ENCODE measurements at regions not wholly inside any gene's neighbourhood (a gene's known extent, or its start where the extent isn't known, plus 50 kb on each side); places are given as distances from the start of the nearest gene placed in this dataset.

- Histone ChIP-seq H2AFZ (ENCODE audit: low read length) (no peak overlapping the region), H3K36me3 (ENCODE audit: control insufficient read depth, insufficient read depth, low read length) (no peaks in the 10 kb centered on the region), H3K9me3 (ENCODE audit: control insufficient read depth, insufficient read depth, low read depth, low read length) (no peaks in the 10 kb centered on the region), H3K4me1 (ENCODE audit: control insufficient read depth, extremely low read depth, insufficient read depth, low read length) (no peaks in the 10 kb centered on the region), H4K20me1 (ENCODE audit: control insufficient read depth, extremely low read depth, insufficient read depth, low read length) (no peaks in the 10 kb centered on the region), H3K9ac (ENCODE audit: insufficient read depth, low read length) (no peak overlapping the region), H3K79me2 (ENCODE audit: control insufficient read depth, insufficient read depth, low read length) (no peaks in the 10 kb centered on the region), H3K27ac (ENCODE audit: insufficient read depth, low read length) (no peak overlapping the region), H3K4me3 (replicated peaks in 1 of 4; ENCODE audit: control extremely low read depth in 1 of 4, insufficient read depth in 1 of 4, low read depth in 3 of 4, low read length in 4 of 4) (no peak overlapping the region), H3K27me3 (ENCODE audit: control insufficient read depth, insufficient read depth, low read length) (no peaks in the 10 kb centered on the region), H3K4me2 (ENCODE audit: extremely low read depth, insufficient read depth, low read length) (no peak overlapping the region)
- peak; percentile 64 to 86 for DNase-seq (ENCODE audit: low read depth in 2 of 2)
- TF ChIP-seq, protein P1, sequence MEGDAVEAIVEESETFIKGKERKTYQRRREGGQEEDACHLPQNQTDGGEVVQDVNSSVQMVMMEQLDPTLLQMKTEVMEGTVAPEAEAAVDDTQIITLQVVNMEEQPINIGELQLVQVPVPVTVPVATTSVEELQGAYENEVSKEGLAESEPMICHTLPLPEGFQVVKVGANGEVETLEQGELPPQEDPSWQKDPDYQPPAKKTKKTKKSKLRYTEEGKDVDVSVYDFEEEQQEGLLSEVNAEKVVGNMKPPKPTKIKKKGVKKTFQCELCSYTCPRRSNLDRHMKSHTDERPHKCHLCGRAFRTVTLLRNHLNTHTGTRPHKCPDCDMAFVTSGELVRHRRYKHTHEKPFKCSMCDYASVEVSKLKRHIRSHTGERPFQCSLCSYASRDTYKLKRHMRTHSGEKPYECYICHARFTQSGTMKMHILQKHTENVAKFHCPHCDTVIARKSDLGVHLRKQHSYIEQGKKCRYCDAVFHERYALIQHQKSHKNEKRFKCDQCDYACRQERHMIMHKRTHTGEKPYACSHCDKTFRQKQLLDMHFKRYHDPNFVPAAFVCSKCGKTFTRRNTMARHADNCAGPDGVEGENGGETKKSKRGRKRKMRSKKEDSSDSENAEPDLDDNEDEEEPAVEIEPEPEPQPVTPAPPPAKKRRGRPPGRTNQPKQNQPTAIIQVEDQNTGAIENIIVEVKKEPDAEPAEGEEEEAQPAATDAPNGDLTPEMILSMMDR (conservative IDR thresholded peaks at IDR 0.05 in 1 of 2, IDR thresholded peaks at IDR 0.05 in 1 of 2; ENCODE audit: low read depth in 1 of 2, low read length in 2 of 2), result no peak
- TF ChIP-seq EZH2 (IDR thresholded peaks at IDR 0.05; ENCODE audit: low read length, missing control alignments), result no peak
These were observed 126.2 kb upstream of the NRP1 start for GRCh38 chr10:33460505-33461294.

GRCh38 chr10:33459602-33460001 is 125.1 kb upstream of the NRP1 start:
- Histone ChIP-seq H3K79me2 (ENCODE audit: control insufficient read depth, insufficient read depth, low read length) (no peaks in the 10 kb centered on the region), H3K36me3 (ENCODE audit: control insufficient read depth, insufficient read depth, low read length) (no peaks in the 10 kb centered on the region), H2AFZ (ENCODE audit: low read length) (no peak overlapping the region), H3K27ac (ENCODE audit: insufficient read depth, low read length) (no peak overlapping the region), H3K4me1 (ENCODE audit: control insufficient read depth, extremely low read depth, insufficient read depth, low read length) (no peaks in the 10 kb centered on the region), H4K20me1 (ENCODE audit: control insufficient read depth, extremely low read depth, insufficient read depth, low read length) (no peaks in the 10 kb centered on the region), H3K27me3 (ENCODE audit: control insufficient read depth, insufficient read depth, low read length) (no peaks in the 10 kb centered on the region), H3K4me2 (ENCODE audit: extremely low read depth, insufficient read depth, low read length) (no peak overlapping the region), H3K4me3 (replicated peaks in 1 of 4; ENCODE audit: control extremely low read depth in 1 of 4, insufficient read depth in 1 of 4, low read depth in 3 of 4, low read length in 4 of 4) (no peak overlapping the region), H3K9ac (ENCODE audit: insufficient read depth, low read length) (no peak overlapping the region), H3K9me3 (ENCODE audit: control insufficient read depth, insufficient read depth, low read depth, low read length) (no peaks in the 10 kb centered on the region)
- peak in 1 of 2 donors; percentile 84 for DNase-seq (ENCODE audit: low read depth in 2 of 2)
- TF ChIP-seq, protein P1 (conservative IDR thresholded peaks at IDR 0.05 in 1 of 2, IDR thresholded peaks at IDR 0.05 in 1 of 2; ENCODE audit: low read depth in 1 of 2, low read length in 2 of 2), result no peak
- TF ChIP-seq EZH2 (IDR thresholded peaks at IDR 0.05; ENCODE audit: low read length, missing control alignments), result no peak

- Histone ChIP-seq H3K4me1 (ENCODE audit: control insufficient read depth, extremely low read depth, insufficient read depth, low read length) (no peaks in the 10 kb centered on the region), H2AFZ (ENCODE audit: low read length) (no peak overlapping the region), H3K9ac (ENCODE audit: insufficient read depth, low read length) (no peak overlapping the region), H3K79me2 (ENCODE audit: control insufficient read depth, insufficient read depth, low read length) (no peaks in the 10 kb centered on the region), H3K27me3 (ENCODE audit: control insufficient read depth, insufficient read depth, low read length) (no peaks in the 10 kb centered on the region), H4K20me1 (ENCODE audit: control insufficient read depth, extremely low read depth, insufficient read depth, low read length) (no peaks in the 10 kb centered on the region), H3K36me3 (ENCODE audit: control insufficient read depth, insufficient read depth, low read length) (no peaks in the 10 kb centered on the region), H3K4me2 (ENCODE audit: extremely low read depth, insufficient read depth, low read length) (no peak overlapping the region), H3K27ac (ENCODE audit: insufficient read depth, low read length) (no peak overlapping the region), H3K9me3 (ENCODE audit: control insufficient read depth, insufficient read depth, low read depth, low read length) (no peaks in the 10 kb centered on the region), H3K4me3 (replicated peaks in 1 of 4; ENCODE audit: control extremely low read depth in 1 of 4, insufficient read depth in 1 of 4, low read depth in 3 of 4, low read length in 4 of 4) (no peak overlapping the region)
- no peak for TF ChIP-seq EZH2 (IDR thresholded peaks at IDR 0.05; ENCODE audit: low read length, missing control alignments)
- DNase-seq (ENCODE audit: low read depth in 2 of 2), result no peak
These were observed 120.6 kb upstream of the NRP1 start for GRCh38 chr10:33455029-33455428.
